Caco-2 (cell line): ENCODE measurements at regions not wholly inside any gene's neighbourhood (a gene's known extent, or its start where the extent isn't known, plus 50 kb on each side); places are given as distances from the start of the nearest gene placed in this dataset.

Experiments used
- BruUV-seq: library from RNA; stranded (reverse); fragments of 400-500 nt; replicated peaks from 2 replicates; lab custom pipeline; 2021; lab: Mats Ljungman, UMichigan
- CTCF ChIA-PET: fragments of 300-600 bp; sonication (Branson Sonifier 250); formaldehyde crosslinking; loops from one replicate; lab custom pipeline; 2022; ENCODE audit warnings: antibody characterized with exemption; lab: Charles Lee
- POLR2A ChIA-PET: fragments of 300-600 bp; sonication (Branson Sonifier 250); formaldehyde crosslinking; loops from one replicate; lab custom pipeline; 2022; ENCODE audit warnings: antibody characterized with exemption; lab: Charles Lee
- DNase-seq, 2 experiments: peaks; one replicate each; pipeline versions ENCODE4 v3.0.0 to v3.0.0-alpha.2; 2020 to 2022
- H3K27me3 ChIP-seq: replicated peaks from 2 replicates; pipeline ENCODE4 v1.6.0; 2011; ENCODE audit warnings: low read length; ENCODE audit not compliant: control insufficient read depth, insufficient read depth
- H3K36me3 ChIP-seq: 2 replicates; pipeline ENCODE4 v1.5.1; 2011; ENCODE audit warnings: low read length; ENCODE audit not compliant: control insufficient read depth, insufficient read depth
- H3K4me1 ChIP-seq: fragments of 250-450 bp; sonication (Bioruptor Pico); 2 replicates; pipeline ENCODE4 v1.5.1; 2020; ENCODE audit warnings: mild to moderate bottlenecking
- H3K4me3 ChIP-seq: 2 replicates; pipeline ENCODE4 v1.5.1; 2011; ENCODE audit warnings: low read depth, mild to moderate bottlenecking, control low read depth, low read length
- H3K9me3 ChIP-seq: fragments of 250-450 bp; sonication (Bioruptor Pico); 2 replicates; pipeline ENCODE4 v1.5.1; 2020; ENCODE audit warnings: mild to moderate bottlenecking, moderate library complexity
- H3K27ac Mint-ChIP-seq: one replicate; pipeline ENCODE4 v1.8.0; 2022; ENCODE audit warnings: mixed read lengths; ENCODE audit not compliant: unreplicated experiment
- H3K27me3 Mint-ChIP-seq: one replicate; pipeline ENCODE4 v1.8.0; 2022; ENCODE audit warnings: mixed read lengths; ENCODE audit not compliant: insufficient read depth, unreplicated experiment
- H3K36me3 Mint-ChIP-seq: one replicate; pipeline ENCODE4 v1.8.0; 2022; ENCODE audit warnings: mild to moderate bottlenecking, mixed read lengths; ENCODE audit not compliant: insufficient read depth, unreplicated experiment
- H3K4me1 Mint-ChIP-seq: one replicate; pipeline ENCODE4 v1.8.0; 2022; ENCODE audit warnings: low read depth, mixed read lengths; ENCODE audit not compliant: unreplicated experiment
- H3K4me3 Mint-ChIP-seq: one replicate; pipeline ENCODE4 v1.8.0; 2022; ENCODE audit warnings: mild to moderate bottlenecking, moderate library complexity, mixed read lengths; ENCODE audit not compliant: unreplicated experiment
- H3K9me3 Mint-ChIP-seq: one replicate; pipeline ENCODE4 v1.8.0; 2022; ENCODE audit warnings: mixed read lengths; ENCODE audit not compliant: unreplicated experiment
- intact Hi-C: fragments of 100-400 bp; cut with micrococcal nuclease; formaldehyde crosslinking; loops from one replicate; pipeline ENCODE4 v1.10.0; 2022; ENCODE audit not compliant: unreplicated experiment
- TF ChIP-seq, protein P1 (sequence below), 2 experiments: fragments of 200-600 bp in 1 of 2; IDR thresholded peaks; 1 replicate in 1 of 2; 2 replicates in 1 of 2; pipeline versions ENCODE4 v1.5.1 to v1.8.0; 2011 to 2022; ENCODE audit warnings: antibody characterized with exemption in 1 of 2, control low read depth in 1 of 2, inconsistent platforms in 1 of 2, low read depth in 1 of 2, low read length in 1 of 2, mild to moderate bottlenecking in 1 of 2, moderate library complexity in 1 of 2; ENCODE audit not compliant: insufficient read depth in 1 of 2, severe bottlenecking in 1 of 2, unreplicated experiment in 1 of 2

DNA sequence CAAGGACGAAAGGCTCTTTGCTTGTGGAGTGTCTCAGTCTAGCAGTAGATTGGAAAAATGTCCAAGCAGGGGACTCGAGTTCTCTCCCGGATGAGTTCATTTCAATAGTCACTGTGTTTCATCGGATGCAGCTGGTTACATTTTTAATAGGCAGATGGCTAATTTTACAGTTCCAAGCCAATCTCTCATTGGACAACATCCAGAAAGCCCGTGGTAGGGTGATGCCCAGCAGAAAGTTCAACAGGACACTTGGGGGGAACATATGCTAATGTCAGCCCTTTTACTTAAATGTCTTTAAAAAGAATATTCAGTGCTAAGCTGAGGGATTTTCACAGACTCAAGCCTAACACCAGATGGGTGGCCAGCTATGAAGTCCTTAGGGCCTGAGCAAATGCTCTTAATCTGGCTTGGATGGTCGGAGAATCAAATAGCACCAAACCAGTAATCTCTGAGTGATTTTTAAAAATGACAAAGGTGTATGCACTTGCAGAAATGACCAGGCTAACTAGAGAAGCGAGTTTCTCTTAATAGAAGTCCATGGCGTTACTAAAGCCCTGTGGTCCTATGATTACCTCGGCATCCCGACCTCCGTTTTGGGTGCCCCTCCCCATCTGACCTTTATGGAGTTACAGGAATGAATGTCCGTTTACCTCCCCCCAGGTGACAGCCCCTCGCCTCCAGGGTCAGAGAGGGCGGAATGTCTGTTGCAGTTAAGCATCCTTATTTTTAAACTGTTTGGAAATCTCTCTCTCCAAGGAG lies 289.2 kb upstream of the SALL1 start:
- DNase-seq = no peak
- Histone ChIP-seq H3K36me3 (no peaks in the 10 kb centered on the region), H3K4me1 (no peaks in the 10 kb centered on the region), H3K9me3 (no peaks in the 10 kb centered on the region), H3K4me3 (no peak overlapping the region), H3K27me3 (no peaks in the 10 kb centered on the region)
- Mint-ChIP-seq H3K36me3 (no peaks in the 10 kb centered on the region), H3K9me3 (no peaks in the 10 kb centered on the region), H3K27me3 (peaks cover 12% of the 10 kb centered on the region), H3K27ac (no peak overlapping the region), H3K4me3 (no peak overlapping the region), H3K4me1 (no peaks in the 10 kb centered on the region)
- ChIA-PET POLR2A (no interaction called here), CTCF (no interaction called here)
- intact Hi-C loops = no loop called here
- TF ChIP-seq, protein P1, sequence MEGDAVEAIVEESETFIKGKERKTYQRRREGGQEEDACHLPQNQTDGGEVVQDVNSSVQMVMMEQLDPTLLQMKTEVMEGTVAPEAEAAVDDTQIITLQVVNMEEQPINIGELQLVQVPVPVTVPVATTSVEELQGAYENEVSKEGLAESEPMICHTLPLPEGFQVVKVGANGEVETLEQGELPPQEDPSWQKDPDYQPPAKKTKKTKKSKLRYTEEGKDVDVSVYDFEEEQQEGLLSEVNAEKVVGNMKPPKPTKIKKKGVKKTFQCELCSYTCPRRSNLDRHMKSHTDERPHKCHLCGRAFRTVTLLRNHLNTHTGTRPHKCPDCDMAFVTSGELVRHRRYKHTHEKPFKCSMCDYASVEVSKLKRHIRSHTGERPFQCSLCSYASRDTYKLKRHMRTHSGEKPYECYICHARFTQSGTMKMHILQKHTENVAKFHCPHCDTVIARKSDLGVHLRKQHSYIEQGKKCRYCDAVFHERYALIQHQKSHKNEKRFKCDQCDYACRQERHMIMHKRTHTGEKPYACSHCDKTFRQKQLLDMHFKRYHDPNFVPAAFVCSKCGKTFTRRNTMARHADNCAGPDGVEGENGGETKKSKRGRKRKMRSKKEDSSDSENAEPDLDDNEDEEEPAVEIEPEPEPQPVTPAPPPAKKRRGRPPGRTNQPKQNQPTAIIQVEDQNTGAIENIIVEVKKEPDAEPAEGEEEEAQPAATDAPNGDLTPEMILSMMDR (IDR thresholded peaks at IDR 0.05; ENCODE audit: insufficient read depth in 1 of 2, low read depth in 1 of 2, low read length in 1 of 2, severe bottlenecking in 1 of 2, unreplicated experiment in 1 of 2) = no peak
- no TSS peak for BruUV-seq

DNA sequence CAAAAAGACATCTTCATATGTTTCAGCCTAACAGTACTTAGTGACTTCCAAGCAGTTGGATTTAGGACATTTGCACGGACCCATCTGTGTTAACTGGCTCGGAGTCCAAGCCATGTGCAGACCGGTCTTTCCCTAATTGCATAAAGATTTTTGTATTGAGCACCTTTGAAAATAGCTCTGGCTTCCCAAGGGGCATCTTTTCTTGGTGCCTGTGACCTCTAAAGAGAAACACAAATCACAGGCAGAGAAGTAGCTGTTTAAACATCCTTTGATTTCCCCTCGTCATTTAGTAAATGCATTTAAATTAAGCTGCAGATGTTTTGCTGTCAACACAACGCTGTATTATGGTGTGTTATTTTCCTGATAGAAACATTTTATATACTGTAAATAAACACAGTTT lies 288.2 kb upstream of the SALL1 start:
- Mint-ChIP-seq H3K27me3 (peaks cover 15% of the 10 kb centered on the region), H3K4me3 (no peak overlapping the region), H3K4me1 (no peaks in the 10 kb centered on the region), H3K27ac (no peak overlapping the region), H3K36me3 (no peaks in the 10 kb centered on the region), H3K9me3 (no peaks in the 10 kb centered on the region)
- no peaks in the 10 kb centered on the region for H3K36me3 ChIP-seq
- ChIA-PET CTCF (no interaction called here), POLR2A (no interaction called here)
- intact Hi-C loops = no loop called here
- TF ChIP-seq, protein P1 (IDR thresholded peaks at IDR 0.05; ENCODE audit: insufficient read depth in 1 of 2, low read depth in 1 of 2, low read length in 1 of 2, severe bottlenecking in 1 of 2, unreplicated experiment in 1 of 2) = no peak
- no peak overlapping the region for H3K4me3 ChIP-seq
- no peak for DNase-seq
- H3K4me1 ChIP-seq = no peaks in the 10 kb centered on the region
- H3K9me3 ChIP-seq = no peaks in the 10 kb centered on the region
- no peaks in the 10 kb centered on the region for H3K27me3 ChIP-seq
- no TSS peak for BruUV-seq

DNA sequence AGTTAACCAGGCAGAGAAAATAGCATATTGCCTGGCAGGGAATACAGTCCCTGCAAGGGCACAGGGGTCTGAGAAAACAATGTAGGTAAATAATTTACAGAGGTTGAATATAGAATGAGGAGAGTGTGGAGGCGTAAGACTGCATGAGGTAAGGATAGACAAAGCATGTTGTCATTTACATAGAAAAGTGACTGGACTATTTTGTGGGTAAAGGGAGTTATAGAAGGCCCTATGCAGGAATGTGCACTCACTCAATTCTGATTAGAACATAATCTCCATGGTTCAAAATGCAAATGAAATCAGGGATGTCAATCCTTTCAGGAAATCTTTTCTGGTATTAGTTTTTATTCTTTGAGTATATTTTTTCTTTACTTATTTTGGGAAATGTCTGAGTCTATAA lies 285.7 kb upstream of the SALL1 start:
- POLR2A ChIA-PET = interaction anchor here (0.5 kb wide), 1 partner anchor 622 kb away, joined by 3 read pairs; no protein-coding TSS in a partner anchor
- no TSS peak for BruUV-seq
- intact Hi-C loops = no loop called here
- no peaks in the 10 kb centered on the region for H3K9me3 ChIP-seq
- peaks cover 15% of the 10 kb centered on the region for H3K27me3 Mint-ChIP-seq
- no peaks in the 10 kb centered on the region for H3K9me3 Mint-ChIP-seq
- H3K36me3 Mint-ChIP-seq = no peaks in the 10 kb centered on the region
- H3K36me3 ChIP-seq = no peaks in the 10 kb centered on the region
- H3K27me3 ChIP-seq = no peaks in the 10 kb centered on the region
- H3K4me1 Mint-ChIP-seq = no peaks in the 10 kb centered on the region
- no peak for DNase-seq
- no peak overlapping the region for H3K4me3 ChIP-seq
- H3K27ac Mint-ChIP-seq = no peak overlapping the region
- H3K4me3 Mint-ChIP-seq = no peak overlapping the region
- CTCF ChIA-PET = no interaction called here
- TF ChIP-seq, protein P1 (IDR thresholded peaks at IDR 0.05; ENCODE audit: insufficient read depth in 1 of 2, low read depth in 1 of 2, low read length in 1 of 2, severe bottlenecking in 1 of 2, unreplicated experiment in 1 of 2) = no peak
- no peaks in the 10 kb centered on the region for H3K4me1 ChIP-seq
